HepG2 (cell line): ENCODE measurements at regions not wholly inside any gene's neighbourhood (a gene's known extent, or its start where the extent isn't known, plus 50 kb on each side); places are given as distances from the start of the nearest gene placed in this dataset.

Source experiments
- CEBPB ChIP-seq: IDR thresholded peaks from 2 replicates; pipeline ENCODE4 v1.6.1; 2011; ENCODE audit warnings: low read depth, low read length, improper control_type of control experiment, borderline replicate concordance
- CTCF ChIP-seq: sonication (generic); formaldehyde crosslinking; IDR thresholded peaks from 2 replicates; pipeline ENCODE4 v1.5.0; 2020; ENCODE audit warnings: mild to moderate bottlenecking, missing genetic modification reagents, moderate library complexity
- EZH2 ChIP-seq: conservative IDR thresholded peaks from 2 replicates; pipeline ENCODE4 v1.6.1; 2012; ENCODE audit warnings: mild to moderate bottlenecking, low read depth, low read length, moderate library complexity
- SNRNP70 ChIP-seq: fragments of 200-400 bp; formaldehyde crosslinking; IDR thresholded peaks from 2 replicates; pipeline ENCODE4 v1.6.1; 2017; ENCODE audit warnings: mild to moderate bottlenecking, low read depth, low read length, moderate library complexity
- ZNF207 ChIP-seq: fragments of 450-650 bp; IDR thresholded peaks from 2 replicates; pipeline ENCODE4 v1.6.1; 2016; ENCODE audit warnings: antibody characterized with exemption, borderline replicate concordance
- ZNF776 ChIP-seq: sonication (generic); formaldehyde crosslinking; IDR thresholded peaks from 2 replicates; pipeline ENCODE4 v1.4.0; 2020; ENCODE audit warnings: mild to moderate bottlenecking, missing genetic modification reagents

GRCh38 chr18:1267021-1267420 lies 362.4 kb downstream of the ADCYAP1 start:
- no peak for TF ChIP-seq CTCF (CRISPR knock-in tag)
- TF ChIP-seq ZNF207 = no peak
- no peak for TF ChIP-seq SNRNP70
- TF ChIP-seq EZH2 = no peak
- no peak for TF ChIP-seq ZNF776 (CRISPR knock-in tag)
- no peak for TF ChIP-seq CEBPB
